ENCODE measurements at regions not wholly inside any gene's neighbourhood (a gene's known extent, or its start where the extent isn't known, plus 50 kb on each side); places are given as distances from the start of the nearest gene placed in this dataset.
A peak's percentile ranks its signal among the peaks of the same experiment; 100 is the strongest.
"Not testable (repeated sequence)": the region's sequence is repeated elsewhere in the genome, so short reads cannot be mapped to it uniquely, and the experiment has no call there.

- no peak for DNase-seq
Measured at GRCh38 chr2:4049463-4049862, 346.1 kb downstream of the DCDC2C start.

GRCh38 chr2:4053769-4054493 lies 350.6 kb downstream of the DCDC2C start:
- no peak for DNase-seq

- no peak for DNase-seq
Measured at GRCh38 chr2:4066217-4066616, 362.8 kb downstream of the DCDC2C start.

DNA sequence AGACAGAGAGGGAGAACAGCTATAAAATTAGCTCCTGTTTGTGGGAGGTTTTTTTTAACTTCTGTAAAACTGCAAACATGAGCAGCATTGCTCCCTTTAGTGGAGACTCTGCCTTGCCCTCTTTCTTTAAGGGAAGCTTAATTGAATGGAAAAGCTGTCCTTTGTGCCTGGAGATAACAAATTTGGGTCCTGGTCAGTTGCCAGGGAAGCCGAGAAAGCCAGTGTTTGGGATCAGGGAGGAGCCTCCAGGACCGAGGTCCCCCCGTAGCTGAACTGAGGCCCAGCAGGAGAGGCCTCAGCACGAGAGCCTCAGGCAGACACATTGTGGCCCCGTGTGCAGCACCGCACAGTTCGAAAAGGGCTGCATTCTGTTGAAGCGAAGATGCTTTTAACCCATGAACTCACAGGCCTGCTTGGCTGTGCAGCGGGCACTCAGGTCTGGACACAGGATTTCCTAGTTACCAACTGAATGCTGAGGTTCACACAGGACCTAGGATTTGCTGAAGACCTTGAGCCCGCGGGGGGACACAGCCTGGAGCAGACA lies 369.7 kb downstream of the DCDC2C start:
- no peak for DNase-seq

DNA sequence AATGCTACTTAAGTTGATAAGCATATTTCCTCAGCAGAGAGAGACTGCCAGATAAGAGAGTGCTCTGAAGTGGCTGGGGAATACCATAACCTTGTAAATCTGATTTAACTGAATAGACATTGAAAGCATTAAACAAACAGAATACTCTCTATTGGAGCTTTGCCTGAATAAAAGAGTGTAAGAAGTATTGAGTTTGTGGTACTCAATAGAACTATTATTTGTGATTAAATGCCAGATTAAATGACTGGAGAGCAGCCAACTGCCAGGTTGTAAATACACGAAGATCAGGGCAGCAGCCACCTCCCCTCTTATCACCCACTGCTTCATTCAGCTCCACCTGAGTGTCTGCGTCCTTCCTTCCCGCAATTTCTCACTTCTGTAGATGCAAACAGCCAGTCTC lies 373.6 kb downstream of the DCDC2C start:
- DNase-seq = peak; percentile 25

- DNase-seq = no peak
Measured at GRCh38 chr2:4085186-4085585, 381.8 kb downstream of the DCDC2C start.

DNA sequence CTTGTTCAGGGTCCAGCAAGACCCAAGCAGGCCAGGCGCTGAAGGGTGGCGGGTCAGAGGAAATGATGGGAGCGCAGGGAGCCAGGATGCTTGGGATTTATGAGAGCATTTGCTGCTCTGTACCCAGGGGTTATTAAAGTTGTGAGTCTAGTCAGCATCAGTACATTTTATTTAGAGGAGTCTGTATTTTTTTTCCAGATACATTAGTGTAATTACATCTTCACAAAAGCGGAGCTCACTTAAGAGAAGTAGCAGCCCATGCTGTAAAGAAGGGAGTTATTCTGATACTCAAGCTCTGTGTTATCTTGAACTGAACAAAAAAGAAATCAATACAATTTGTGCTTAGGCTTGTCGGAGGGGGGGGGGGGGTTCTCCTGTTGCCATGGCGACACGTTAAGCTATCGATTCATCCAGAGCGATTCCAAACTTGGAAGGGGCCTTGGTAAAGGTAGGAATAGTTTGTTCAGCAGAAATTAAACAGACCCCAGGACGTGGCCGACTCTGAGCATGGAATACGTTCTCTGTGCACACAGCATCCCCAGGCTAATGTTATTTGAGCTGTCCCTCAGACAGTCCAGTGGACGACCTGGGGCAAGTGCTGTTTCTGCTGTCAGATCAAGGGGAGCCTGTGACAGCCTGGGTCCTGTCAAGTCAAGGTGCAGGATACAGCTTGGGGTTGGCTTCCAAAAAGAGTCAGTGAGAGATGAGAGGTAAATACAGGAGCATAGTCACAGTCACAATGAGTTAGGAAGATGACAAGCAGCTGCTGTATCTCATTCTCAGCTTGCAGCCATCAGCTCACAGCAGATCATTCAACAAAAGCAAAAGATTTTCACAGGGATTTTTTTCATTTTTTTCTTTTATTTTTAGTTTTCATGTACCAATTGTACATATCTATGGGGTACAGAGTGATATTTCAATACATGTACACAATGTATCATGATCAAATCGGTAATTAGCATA lies 387.6 kb downstream of the DCDC2C start:
- DNase-seq = no peak

DNA sequence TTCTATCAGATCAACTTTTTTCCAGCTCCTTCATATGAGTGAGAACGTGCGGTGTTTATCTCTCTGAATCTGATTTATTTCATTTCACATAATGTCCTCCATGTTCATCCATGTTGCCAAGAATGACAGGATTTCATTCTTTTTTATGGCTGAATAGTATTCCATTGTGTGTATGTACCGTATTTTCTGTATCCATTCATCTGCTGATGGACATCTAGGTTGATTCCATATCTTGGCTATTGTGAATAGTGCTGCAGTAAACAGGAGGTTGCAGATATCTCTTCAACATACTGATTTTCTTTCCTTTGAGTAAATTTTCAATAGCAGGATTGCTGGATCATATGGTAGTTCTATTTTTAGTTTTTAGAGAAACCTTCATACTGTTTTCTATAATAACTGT lies 388.5 kb downstream of the DCDC2C start:
- DNase-seq = no peak

GRCh38 chr2:4094743-4095142 lies 391.4 kb downstream of the DCDC2C start:
- DNase-seq = no peak

DNA sequence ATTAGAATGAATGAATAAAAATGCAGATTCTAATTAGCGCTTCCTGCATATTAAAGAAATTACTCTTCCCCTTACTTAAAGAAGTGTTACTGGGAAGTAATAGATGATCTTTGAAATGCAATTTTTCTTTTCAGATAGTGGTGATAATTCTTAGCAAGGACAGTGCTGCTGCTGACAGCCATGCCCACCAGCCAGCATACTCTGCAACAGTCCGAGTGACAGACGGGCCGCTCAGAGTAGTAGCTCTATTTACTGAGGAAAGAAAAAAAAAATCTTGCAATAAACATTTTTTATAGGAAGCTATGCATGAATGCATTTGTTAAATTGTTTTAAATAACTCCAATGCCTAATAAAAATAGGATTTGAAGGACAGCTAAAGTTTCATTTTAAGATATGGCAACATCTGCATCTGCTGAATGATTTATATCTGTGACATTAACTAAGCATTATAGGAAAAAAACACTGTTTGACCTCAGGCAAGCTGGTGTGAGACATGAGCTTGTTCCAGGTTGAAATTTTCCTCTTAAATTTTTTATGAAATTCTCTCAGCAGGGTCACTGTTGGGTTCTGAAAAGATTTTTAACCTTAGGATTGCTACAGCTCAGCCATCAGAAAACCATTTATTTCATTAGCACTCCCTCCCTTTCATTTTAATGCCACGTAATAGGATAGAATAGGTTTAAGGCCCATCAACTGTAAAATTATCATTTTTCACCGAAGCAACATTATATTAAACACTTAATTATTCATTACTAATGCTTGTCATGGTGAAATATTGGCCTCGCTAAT lies 393.8 kb downstream of the DCDC2C start:
- no peak for DNase-seq

DNA sequence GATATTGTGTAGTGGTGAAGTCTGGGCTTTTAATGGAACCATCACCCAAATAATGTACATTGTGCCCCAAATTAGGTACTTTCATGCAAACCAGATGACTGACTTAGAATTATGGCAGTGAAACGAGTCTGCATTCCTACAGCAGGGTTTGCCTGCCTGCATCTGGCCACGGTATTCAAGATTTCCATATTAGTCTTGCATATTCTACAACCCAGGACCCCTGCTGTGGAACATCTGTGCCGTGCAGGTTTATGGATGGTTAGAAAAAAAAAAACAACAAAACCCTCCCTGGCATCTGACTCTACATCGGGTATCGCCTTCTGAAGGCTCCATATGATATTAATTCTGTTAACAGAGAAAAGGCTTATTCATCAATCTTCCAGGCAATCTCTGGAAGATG lies 394.8 kb downstream of the DCDC2C start:
- DNase-seq = no peak

- DNase-seq = no peak
Measured at GRCh38 chr2:4101936-4102335, 398.6 kb downstream of the DCDC2C start.

GRCh38 chr2:4107179-4107578 lies 403.8 kb downstream of the DCDC2C start:
- no peak for DNase-seq

- no peak for DNase-seq
Measured at GRCh38 chr2:4110273-4110672, 406.9 kb downstream of the DCDC2C start.

GRCh38 chr2:4115435-4115834 lies 412.1 kb downstream of the DCDC2C start:
- DNase-seq = not testable (repeated sequence)

DNA sequence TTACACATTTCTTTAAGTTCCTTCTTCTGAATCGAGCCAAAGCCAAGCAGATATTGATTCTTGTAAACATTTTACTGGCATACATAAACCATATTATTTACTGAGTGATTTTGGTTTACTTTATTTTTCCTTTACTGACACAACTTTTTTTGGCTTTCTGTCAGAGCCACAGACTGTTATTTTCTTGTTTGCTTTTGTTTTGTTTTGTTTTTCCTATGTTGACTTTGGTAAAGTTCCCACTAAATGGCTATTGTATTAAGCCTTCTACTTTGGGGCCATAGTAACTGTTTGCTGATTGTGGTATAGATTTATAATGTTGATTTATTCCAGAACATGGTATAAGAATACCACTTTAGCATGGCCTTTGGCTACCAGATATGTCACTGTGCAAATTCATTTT lies 419.4 kb downstream of the DCDC2C start:
- no peak for DNase-seq

- no peak for DNase-seq
Measured at GRCh38 chr2:4130651-4131050, 427.3 kb downstream of the DCDC2C start.

DNA sequence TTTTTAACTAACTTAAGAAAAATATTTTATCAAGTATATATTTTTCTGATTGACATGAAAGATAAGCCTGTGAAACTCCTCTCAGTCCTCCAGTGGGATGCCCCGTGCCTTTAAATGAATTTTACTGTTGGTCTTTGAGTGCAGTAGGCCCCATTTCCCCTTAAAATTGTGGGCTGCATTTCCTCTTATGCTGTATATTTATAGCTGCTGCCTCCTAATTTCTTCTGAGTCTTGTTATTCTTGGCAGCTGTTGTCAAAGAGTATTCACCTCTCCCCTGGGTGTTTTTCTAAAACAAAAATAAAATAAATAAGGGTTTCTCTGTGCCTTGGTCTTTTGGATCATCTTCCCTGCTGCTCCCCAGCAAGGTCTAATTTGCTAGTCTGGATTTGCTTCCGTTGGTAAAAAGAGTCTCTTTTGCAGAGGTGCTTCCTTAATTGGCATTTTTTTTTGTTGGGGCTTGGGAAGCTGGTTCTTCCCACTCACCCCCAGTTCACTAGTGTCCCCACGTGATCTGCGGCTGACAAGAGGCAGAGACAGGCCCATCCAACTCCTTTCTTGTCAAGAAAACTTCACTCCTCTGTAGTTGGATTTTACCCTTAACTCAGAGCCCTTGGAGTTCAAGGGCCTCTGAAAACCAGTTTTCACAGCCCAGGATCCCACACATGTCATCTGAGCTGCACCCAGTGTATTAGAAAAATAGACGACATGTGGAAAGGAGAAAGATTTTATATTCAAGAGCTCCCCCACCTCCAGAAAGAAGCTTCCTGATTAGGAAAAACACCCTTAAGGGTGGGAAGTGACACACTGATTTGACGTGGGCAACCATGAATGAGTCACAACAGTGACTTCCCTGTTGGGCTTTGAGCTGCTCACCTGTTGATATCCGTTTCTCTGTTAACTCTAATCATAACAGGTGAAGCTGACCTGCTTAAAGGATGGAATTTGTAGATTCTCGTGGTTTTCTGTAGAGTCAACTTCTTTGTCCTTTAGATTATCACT lies 431.5 kb downstream of the DCDC2C start:
- DNase-seq = no peak

GRCh38 chr2:4135765-4136164 lies 432.4 kb downstream of the DCDC2C start:
- no peak for DNase-seq

GRCh38 chr2:4139316-4139715 lies 435.9 kb downstream of the DCDC2C start:
- no peak for DNase-seq

DNA sequence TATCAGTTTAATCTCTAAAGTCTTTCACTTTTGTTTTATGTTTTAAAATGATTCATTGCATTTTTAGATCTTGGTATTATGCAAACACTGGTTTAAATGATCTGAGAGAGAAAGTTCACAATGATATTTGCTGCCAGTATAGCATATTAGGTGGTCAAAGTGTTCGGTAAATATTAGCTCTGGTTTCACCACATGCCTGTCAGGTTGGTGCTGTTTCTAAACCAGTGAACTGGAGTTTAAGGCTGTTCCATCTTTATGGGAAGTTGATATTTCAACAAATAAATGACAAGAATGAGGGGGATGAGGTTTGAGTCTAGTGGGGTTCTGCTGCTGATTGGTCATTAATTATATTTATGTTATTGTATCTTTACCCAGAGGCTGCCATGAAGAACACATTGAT lies 436.4 kb downstream of the DCDC2C start:
- peak; percentile 50 for DNase-seq

Data from NCI-H2029 (cell line).